ENCODE measurements at regions not wholly inside any gene's neighbourhood (a gene's known extent, or its start where the extent isn't known, plus 50 kb on each side); places are given as distances from the start of the nearest gene placed in this dataset.

- no peak for ATAC-seq (replicated peaks)
- Mint-ChIP-seq H3K9me3 (no peaks in the 10 kb centered on the region), H3K4me3 (no peak overlapping the region), H3K4me1 (no peaks in the 10 kb centered on the region), H3K27me3 (peaks cover 6% of the 10 kb centered on the region), H3K36me3 (ENCODE audit: low read depth) (no peaks in the 10 kb centered on the region), H3K27ac (no peak overlapping the region)
Measured at GRCh38 chr10:128996092-128996491, 470.9 kb upstream of the MGMT start.

GRCh38 chr10:128998101-128998805 is 468.8 kb upstream of the MGMT start:
- Mint-ChIP-seq H3K27ac (no peak overlapping the region), H3K9me3 (no peaks in the 10 kb centered on the region), H3K4me1 (no peaks in the 10 kb centered on the region), H3K36me3 (ENCODE audit: low read depth) (no peaks in the 10 kb centered on the region), H3K27me3 (peaks cover 3% of the 10 kb centered on the region), H3K4me3 (no peak overlapping the region)
- no peak for ATAC-seq (replicated peaks)

- Mint-ChIP-seq H3K4me3 (no peak overlapping the region), H3K27me3 (peaks cover 4% of the 10 kb centered on the region), H3K4me1 (no peaks in the 10 kb centered on the region), H3K27ac (no peak overlapping the region), H3K9me3 (peaks cover 6% of the 10 kb centered on the region), H3K36me3 (ENCODE audit: low read depth) (no peaks in the 10 kb centered on the region)
- ATAC-seq (replicated peaks) = no peak
Measured at GRCh38 chr10:129004398-129004797, 462.6 kb upstream of the MGMT start.

- H3K27ac Mint-ChIP-seq = no peak overlapping the region
- H3K27me3 Mint-ChIP-seq = peaks cover 4% of the 10 kb centered on the region
- H3K4me1 Mint-ChIP-seq = no peaks in the 10 kb centered on the region
- H3K36me3 Mint-ChIP-seq (ENCODE audit: low read depth) = no peaks in the 10 kb centered on the region
- peaks cover 6% of the 10 kb centered on the region for H3K9me3 Mint-ChIP-seq
- no peak overlapping the region for H3K4me3 Mint-ChIP-seq
- no peak for ATAC-seq (replicated peaks)
Measured at GRCh38 chr10:129005080-129005479, 462.0 kb upstream of the MGMT start.

GRCh38 chr10:129005804-129006203 is 461.2 kb upstream of the MGMT start:
- no peak overlapping the region for H3K4me3 Mint-ChIP-seq
- peaks cover 6% of the 10 kb centered on the region for H3K9me3 Mint-ChIP-seq
- no peak for ATAC-seq (replicated peaks)
- H3K27ac Mint-ChIP-seq = no peak overlapping the region
- no peaks in the 10 kb centered on the region for H3K4me1 Mint-ChIP-seq
- H3K27me3 Mint-ChIP-seq = peaks cover 4% of the 10 kb centered on the region
- no peaks in the 10 kb centered on the region for H3K36me3 Mint-ChIP-seq (ENCODE audit: low read depth)

GRCh38 chr10:129018511-129018910 is 448.5 kb upstream of the MGMT start:
- no peak overlapping the region for H3K27ac Mint-ChIP-seq
- peaks cover 5% of the 10 kb centered on the region for H3K9me3 Mint-ChIP-seq
- no peak overlapping the region for H3K4me3 Mint-ChIP-seq
- no peaks in the 10 kb centered on the region for H3K36me3 Mint-ChIP-seq (ENCODE audit: low read depth)
- no peak for ATAC-seq (replicated peaks)
- H3K27me3 Mint-ChIP-seq = peaks cover 8% of the 10 kb centered on the region
- H3K4me1 Mint-ChIP-seq = no peaks in the 10 kb centered on the region

- H3K27me3 Mint-ChIP-seq = peaks cover 3% of the 10 kb centered on the region
Measured at GRCh38 chr10:129020651-129021330, 446.2 kb upstream of the MGMT start.

GRCh38 chr10:129021594-129022304 is 445.3 kb upstream of the MGMT start:
- Mint-ChIP-seq H3K9me3 (no peaks in the 10 kb centered on the region), H3K4me3 (no peak overlapping the region), H3K4me1 (no peaks in the 10 kb centered on the region), H3K27ac (no peak overlapping the region), H3K27me3 (peaks cover 3% of the 10 kb centered on the region), H3K36me3 (ENCODE audit: low read depth) (no peaks in the 10 kb centered on the region)
- no peak for ATAC-seq (replicated peaks)

More at GRCh38 chr10:129020651-129021330, 446.2 kb upstream of the MGMT start:
- no peak overlapping the region for H3K4me3 Mint-ChIP-seq
- H3K27ac Mint-ChIP-seq = no peak overlapping the region
- no peak for ATAC-seq (replicated peaks)
- no peaks in the 10 kb centered on the region for H3K4me1 Mint-ChIP-seq
- H3K9me3 Mint-ChIP-seq = no peaks in the 10 kb centered on the region
- H3K36me3 Mint-ChIP-seq (ENCODE audit: low read depth) = no peaks in the 10 kb centered on the region

GRCh38 chr10:129023082-129023481 is 444.0 kb upstream of the MGMT start:
- Mint-ChIP-seq H3K9me3 (no peaks in the 10 kb centered on the region), H3K4me1 (no peaks in the 10 kb centered on the region), H3K27me3 (peaks cover 3% of the 10 kb centered on the region), H3K4me3 (no peak overlapping the region), H3K36me3 (ENCODE audit: low read depth) (no peaks in the 10 kb centered on the region), H3K27ac (no peak overlapping the region)
- ATAC-seq (replicated peaks) = no peak

GRCh38 chr10:129024046-129024445 is 443.0 kb upstream of the MGMT start:
- Mint-ChIP-seq H3K27ac (no peak overlapping the region), H3K9me3 (no peaks in the 10 kb centered on the region), H3K4me1 (no peaks in the 10 kb centered on the region), H3K4me3 (no peak overlapping the region), H3K36me3 (ENCODE audit: low read depth) (no peaks in the 10 kb centered on the region), H3K27me3 (peaks cover 3% of the 10 kb centered on the region)
- no peak for ATAC-seq (replicated peaks)

- peaks cover 2% of the 10 kb centered on the region for H3K27me3 Mint-ChIP-seq
- no peaks in the 10 kb centered on the region for H3K9me3 Mint-ChIP-seq
- ATAC-seq (replicated peaks) = no peak
Measured at GRCh38 chr10:129025787-129026186, 441.3 kb upstream of the MGMT start.

GRCh38 chr10:129027906-129028305 is 439.1 kb upstream of the MGMT start:
- Mint-ChIP-seq H3K27ac (no peak overlapping the region), H3K4me1 (no peaks in the 10 kb centered on the region), H3K9me3 (no peaks in the 10 kb centered on the region), H3K4me3 (no peak overlapping the region), H3K27me3 (peaks cover 5% of the 10 kb centered on the region), H3K36me3 (ENCODE audit: low read depth) (no peaks in the 10 kb centered on the region)
- no peak for ATAC-seq (replicated peaks)

More at GRCh38 chr10:129025787-129026186, 441.3 kb upstream of the MGMT start:
- Mint-ChIP-seq H3K4me1 (no peaks in the 10 kb centered on the region), H3K36me3 (ENCODE audit: low read depth) (no peaks in the 10 kb centered on the region), H3K27ac (no peak overlapping the region), H3K4me3 (no peak overlapping the region)

- H3K27ac Mint-ChIP-seq = no peak overlapping the region
- no peak overlapping the region for H3K4me3 Mint-ChIP-seq
- H3K9me3 Mint-ChIP-seq = no peaks in the 10 kb centered on the region
- peaks cover 7% of the 10 kb centered on the region for H3K27me3 Mint-ChIP-seq
- H3K36me3 Mint-ChIP-seq (ENCODE audit: low read depth) = no peaks in the 10 kb centered on the region
- ATAC-seq (replicated peaks) = no peak
- H3K4me1 Mint-ChIP-seq = no peaks in the 10 kb centered on the region
Measured at GRCh38 chr10:129028451-129028850, 438.6 kb upstream of the MGMT start.

- no peaks in the 10 kb centered on the region for H3K36me3 Mint-ChIP-seq (ENCODE audit: low read depth)
- no peaks in the 10 kb centered on the region for H3K4me1 Mint-ChIP-seq
- H3K9me3 Mint-ChIP-seq = no peaks in the 10 kb centered on the region
- no peak for ATAC-seq (replicated peaks)
- H3K27me3 Mint-ChIP-seq = peaks cover 13% of the 10 kb centered on the region
- no peak overlapping the region for H3K27ac Mint-ChIP-seq
- H3K4me3 Mint-ChIP-seq = no peak overlapping the region
Measured at GRCh38 chr10:129029051-129029450, 438.0 kb upstream of the MGMT start.
